Stimulated activated naive CD4-positive, alpha-beta T cell (primary cell): ENCODE measurements at regions not wholly inside any gene's neighbourhood (a gene's known extent, or its start where the extent isn't known, plus 50 kb on each side); places are given as distances from the start of the nearest gene placed in this dataset.

ENCODE experiments used
- DNase-seq, 6 experiments: peaks; one replicate each; lab custom pipeline; 2025; lab: John Stamatoyannopoulos, UW

GRCh38 chr7:94236960-94237359 is 157.7 kb upstream of the COL1A2 start:
- no peak for DNase-seq

- no peak for DNase-seq
These were observed 157.3 kb upstream of the COL1A2 start for GRCh38 chr7:94237417-94237816.

GRCh38 chr7:94239661-94240234 is 154.9 kb upstream of the COL1A2 start:
- DNase-seq = no peak

- no peak for DNase-seq
These were observed 153.8 kb upstream of the COL1A2 start for GRCh38 chr7:94240902-94241301.

- no peak for DNase-seq
These were observed 153.2 kb upstream of the COL1A2 start for GRCh38 chr7:94241402-94241925.

- DNase-seq = no peak
These were observed 151.5 kb upstream of the COL1A2 start for GRCh38 chr7:94243066-94243711.

- DNase-seq = no peak
These were observed 149.9 kb upstream of the COL1A2 start for GRCh38 chr7:94244760-94245159.

GRCh38 chr7:94245500-94245899 is 149.2 kb upstream of the COL1A2 start:
- no peak for DNase-seq

GRCh38 chr7:94247970-94248369 is 146.7 kb upstream of the COL1A2 start:
- no peak for DNase-seq

- DNase-seq = no peak
These were observed 145.1 kb upstream of the COL1A2 start for GRCh38 chr7:94249631-94250030.

GRCh38 chr7:94250124-94250523 is 144.6 kb upstream of the COL1A2 start:
- no peak for DNase-seq

GRCh38 chr7:94250987-94251386 is 143.7 kb upstream of the COL1A2 start:
- no peak for DNase-seq

- DNase-seq = no peak
These were observed 142.6 kb upstream of the COL1A2 start for GRCh38 chr7:94252124-94252523.

GRCh38 chr7:94252971-94253370 is 141.7 kb upstream of the COL1A2 start:
- DNase-seq = no peak

GRCh38 chr7:94253686-94254085 is 141.0 kb upstream of the COL1A2 start:
- DNase-seq = no peak

- no peak for DNase-seq
These were observed 136.0 kb upstream of the COL1A2 start for GRCh38 chr7:94258418-94259300.

GRCh38 chr7:94261067-94261466 is 133.6 kb upstream of the COL1A2 start:
- no peak for DNase-seq

- DNase-seq = no peak
These were observed 129.9 kb upstream of the COL1A2 start for GRCh38 chr7:94264756-94265155.

GRCh38 chr7:94265456-94265855 is 129.2 kb upstream of the COL1A2 start:
- DNase-seq = no peak

GRCh38 chr7:94266238-94266644 is 128.5 kb upstream of the COL1A2 start:
- no peak for DNase-seq

GRCh38 chr7:94270772-94271171 is 123.9 kb upstream of the COL1A2 start:
- DNase-seq = no peak

- no peak for DNase-seq
These were observed 121.7 kb upstream of the COL1A2 start for GRCh38 chr7:94272821-94273583.
